ENCODE measurements at regions not wholly inside any gene's neighbourhood (a gene's known extent, or its start where the extent isn't known, plus 50 kb on each side); places are given as distances from the start of the nearest gene placed in this dataset.
"Not testable (repeated sequence)": the region's sequence is repeated elsewhere in the genome, so short reads cannot be mapped to it uniquely, and the experiment has no call there.

GRCh38 chr5:102049517-102049916, 246.6 kb downstream of the SLCO4C1 start:
- H3K4me3 ChIP-seq (ENCODE audit: low read depth, low read length) = no peak overlapping the region
- DNase-seq (ENCODE audit: low read depth) = no peak
- no peak for TF ChIP-seq CTCF (conservative IDR thresholded peaks at IDR 0.05; ENCODE audit: low read depth, low read length)

- peak; percentile 3 for DNase-seq (ENCODE audit: low read depth)
- TF ChIP-seq CTCF (conservative IDR thresholded peaks at IDR 0.05; ENCODE audit: low read depth, low read length) = no peak
- H3K4me3 ChIP-seq (ENCODE audit: low read depth, low read length) = no peak overlapping the region
These were observed 247.1 kb downstream of the SLCO4C1 start for GRCh38 chr5:102048940-102049339.

- DNase-seq (ENCODE audit: low read depth); H3K4me3 ChIP-seq (ENCODE audit: low read depth, low read length): not testable (repeated sequence)
These were observed 249.0 kb downstream of the SLCO4C1 start for GRCh38 chr5:102047073-102047472.

DNA sequence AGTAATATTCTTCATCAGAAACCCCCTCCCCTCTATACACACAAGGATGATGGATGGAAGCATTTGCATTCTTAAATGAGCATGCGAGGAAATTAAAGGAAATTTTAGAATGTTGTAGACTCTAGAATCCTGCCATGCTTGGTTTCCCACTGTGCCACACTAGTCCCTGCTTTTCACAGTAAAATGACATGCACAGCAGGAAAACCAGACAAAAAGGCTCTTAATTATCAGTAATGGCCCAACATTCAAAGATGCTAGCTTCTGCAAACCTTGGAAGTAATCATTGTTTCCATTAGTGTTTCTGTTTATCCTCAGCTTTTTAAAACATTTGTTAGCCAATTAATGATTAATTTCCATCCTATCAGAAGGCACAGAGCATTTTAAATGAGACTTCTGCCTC, 255.8 kb downstream of the SLCO4C1 start:
- H3K4me3 ChIP-seq (ENCODE audit: low read depth, low read length) = no peak overlapping the region
- DNase-seq (ENCODE audit: low read depth) = no peak
- no peak for TF ChIP-seq CTCF (conservative IDR thresholded peaks at IDR 0.05; ENCODE audit: low read depth, low read length)

DNA sequence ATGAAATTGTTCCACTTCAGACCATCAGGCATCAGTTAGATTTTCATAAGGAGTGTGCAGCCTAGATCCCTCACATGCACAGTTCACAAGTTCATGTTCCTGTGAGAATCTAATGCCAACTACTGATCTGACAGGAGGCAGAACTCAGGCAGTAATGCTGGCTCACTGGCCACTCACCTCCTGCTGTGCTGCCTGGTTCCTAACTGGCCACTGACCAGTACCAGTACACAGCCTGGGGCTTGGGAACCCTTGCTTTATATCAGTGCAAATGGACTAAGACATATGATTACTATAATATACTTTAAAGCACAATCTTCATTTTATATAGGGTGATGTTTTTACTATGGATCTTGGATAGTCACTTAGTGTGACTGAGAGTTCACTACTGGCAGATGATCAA, 259.2 kb downstream of the SLCO4C1 start:
- no peak for DNase-seq (ENCODE audit: low read depth)
- H3K4me3 ChIP-seq (ENCODE audit: low read depth, low read length) = no peak overlapping the region
- TF ChIP-seq CTCF (conservative IDR thresholded peaks at IDR 0.05; ENCODE audit: low read depth, low read length) = no peak

GRCh38 chr5:102031711-102032110, 264.4 kb downstream of the SLCO4C1 start:
- no peak for TF ChIP-seq CTCF (conservative IDR thresholded peaks at IDR 0.05; ENCODE audit: low read depth, low read length)
- no peak overlapping the region for H3K4me3 ChIP-seq (ENCODE audit: low read depth, low read length)
- DNase-seq (ENCODE audit: low read depth) = no peak

DNA sequence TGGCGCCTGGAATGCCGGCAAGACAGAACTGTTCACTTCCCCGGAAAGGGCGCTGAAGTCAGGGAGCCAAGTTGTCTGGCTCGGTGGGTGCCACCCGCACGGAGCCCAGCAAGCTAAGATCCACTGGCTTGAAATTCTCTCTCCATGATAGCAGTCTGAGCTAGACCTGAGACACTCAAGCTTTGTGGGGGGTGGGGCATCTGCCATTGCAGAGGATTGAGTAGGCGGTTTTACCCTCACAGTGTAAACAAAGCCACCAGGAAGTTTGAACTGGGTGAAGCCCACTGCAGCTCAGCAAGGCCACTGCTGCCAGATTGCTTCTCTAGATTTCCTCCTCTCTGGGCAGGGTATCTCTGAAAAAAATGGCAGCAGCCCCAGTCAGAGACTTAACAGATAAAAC, 277.4 kb downstream of the SLCO4C1 start:
- TF ChIP-seq CTCF (conservative IDR thresholded peaks at IDR 0.05; ENCODE audit: low read depth, low read length) = no peak
- no peak for DNase-seq (ENCODE audit: low read depth)

DNA sequence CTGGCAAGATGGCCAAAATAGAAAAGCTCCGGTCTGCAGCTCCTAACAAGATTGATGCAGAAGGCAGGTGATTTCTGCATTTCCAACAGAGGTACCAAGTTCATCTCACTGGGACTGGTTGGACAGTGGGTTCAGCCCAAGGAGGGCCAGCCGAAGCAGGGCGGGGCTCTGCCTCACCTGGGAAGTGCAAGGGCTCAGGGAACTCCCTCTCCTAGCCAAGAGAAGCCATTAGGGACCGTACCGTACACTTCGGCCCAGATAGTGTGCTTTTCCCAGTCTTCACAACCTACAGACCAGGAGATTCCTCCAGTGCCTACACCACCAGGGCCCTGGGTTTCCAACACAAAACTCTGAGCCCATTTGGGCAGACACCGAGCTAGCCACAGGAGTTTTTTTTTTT, 277.8 kb downstream of the SLCO4C1 start:
- no peak overlapping the region for H3K4me3 ChIP-seq (ENCODE audit: low read depth, low read length)
- TF ChIP-seq CTCF (conservative IDR thresholded peaks at IDR 0.05; ENCODE audit: low read depth, low read length) = no peak
- DNase-seq (ENCODE audit: low read depth) = no peak

More for the DNA sequence above, 277.4 kb downstream of the SLCO4C1 start:
- no peak overlapping the region for H3K4me3 ChIP-seq (ENCODE audit: low read depth, low read length)
